ENCODE measurements at regions not wholly inside any gene's neighbourhood (a gene's known extent, or its start where the extent isn't known, plus 50 kb on each side); places are given as distances from the start of the nearest gene placed in this dataset.

DNA sequence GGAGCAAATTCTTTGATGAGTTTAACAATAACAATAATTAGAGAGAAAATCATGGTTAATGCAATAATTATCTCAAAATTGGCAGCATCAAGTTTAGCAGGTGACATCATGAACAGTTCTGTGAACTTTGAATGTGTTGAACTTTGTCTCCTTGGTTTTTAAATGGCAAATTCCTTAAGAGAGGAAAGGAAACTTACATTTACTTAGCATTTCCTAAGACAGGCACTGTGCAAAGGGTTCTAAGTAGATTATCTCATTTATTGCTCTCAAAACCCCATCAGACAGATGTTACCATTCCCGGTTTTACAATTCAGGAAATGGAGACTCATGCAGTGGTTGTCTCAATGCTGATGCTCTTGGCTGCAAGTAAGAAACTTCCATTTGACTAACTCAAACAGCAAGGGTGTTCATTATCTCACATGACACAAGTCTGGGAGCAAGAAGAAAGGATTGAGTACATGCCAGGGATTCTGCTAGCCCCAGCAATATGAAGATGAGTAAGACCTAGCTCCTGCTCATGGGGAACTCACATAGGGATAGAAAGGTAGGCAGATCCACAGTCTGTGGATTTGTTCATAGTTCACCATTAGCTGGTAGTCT is 81.3 kb upstream of the ITGA6 start:
- no peak for TF ChIP-seq EP300 (IDR thresholded peaks at IDR 0.05)
- TF ChIP-seq POLR2AphosphoS5 (IDR thresholded peaks at IDR 0.05) = no peak
- Histone ChIP-seq H3K9me3 (peaks cover 0 to 23% (median 12%) of the 10 kb centered on the region in 4 donors), H3K27ac (replicated peaks in 1 of 4) (no peak overlapping the region), H3K4me1 (peaks cover 0 to 4% (median 1%) of the 10 kb centered on the region in 4 donors), H3K27me3 (no peaks in the 10 kb centered on the region), H3K36me3 (no peaks in the 10 kb centered on the region), H3K4me3 (no peak overlapping the region)
- intact Hi-C loops (cut with DNase I) = no loop called here
- WGBS = 83% methylated on average over 1 of the region's 1 CpG
- DNase-seq (ENCODE audit: extremely low spot score) = no peak

DNA sequence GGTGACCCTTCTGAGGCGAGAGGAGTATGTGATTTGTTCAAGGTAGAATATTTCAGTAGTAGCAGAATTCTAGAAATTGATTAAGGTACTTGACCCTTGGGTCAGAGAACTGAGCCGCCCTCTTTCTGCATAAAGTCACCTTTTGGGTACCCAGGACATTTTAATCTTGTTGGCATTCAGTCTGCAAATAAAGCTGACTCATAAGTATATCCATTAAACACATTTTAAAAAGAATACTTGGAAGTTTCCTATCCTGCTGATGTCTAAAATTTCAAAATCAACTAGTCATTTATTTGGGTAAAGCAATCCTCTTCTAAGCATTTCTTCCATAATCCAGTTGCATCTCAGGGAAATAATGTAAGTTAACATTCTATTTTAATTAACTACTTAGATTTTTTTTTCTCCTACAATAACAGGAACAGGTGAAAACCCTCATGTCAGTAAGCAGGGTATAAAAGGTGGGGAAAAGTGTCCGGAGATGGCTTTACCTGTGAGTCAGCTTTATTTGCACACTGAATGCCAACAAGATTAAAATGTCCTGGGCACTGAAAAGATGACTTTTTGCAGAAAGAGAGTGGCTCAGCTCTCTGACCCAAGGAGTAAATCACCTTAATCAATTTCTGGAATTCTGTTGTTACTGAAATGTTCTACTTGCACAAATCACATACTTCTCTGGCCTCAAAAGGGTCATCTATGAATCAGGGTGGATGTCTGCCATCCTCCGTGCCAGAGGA is 78.7 kb upstream of the ITGA6 start:
- DNase-seq (ENCODE audit: extremely low spot score) = no peak
- H3K9me3 ChIP-seq = peaks cover 0 to 21% (median 12%) of the 10 kb centered on the region in 4 donors
- 77% methylated on average over 4 of the region's 4 CpGs for WGBS
- intact Hi-C loops (cut with DNase I) = no loop called here
- TF ChIP-seq, protein P1, sequence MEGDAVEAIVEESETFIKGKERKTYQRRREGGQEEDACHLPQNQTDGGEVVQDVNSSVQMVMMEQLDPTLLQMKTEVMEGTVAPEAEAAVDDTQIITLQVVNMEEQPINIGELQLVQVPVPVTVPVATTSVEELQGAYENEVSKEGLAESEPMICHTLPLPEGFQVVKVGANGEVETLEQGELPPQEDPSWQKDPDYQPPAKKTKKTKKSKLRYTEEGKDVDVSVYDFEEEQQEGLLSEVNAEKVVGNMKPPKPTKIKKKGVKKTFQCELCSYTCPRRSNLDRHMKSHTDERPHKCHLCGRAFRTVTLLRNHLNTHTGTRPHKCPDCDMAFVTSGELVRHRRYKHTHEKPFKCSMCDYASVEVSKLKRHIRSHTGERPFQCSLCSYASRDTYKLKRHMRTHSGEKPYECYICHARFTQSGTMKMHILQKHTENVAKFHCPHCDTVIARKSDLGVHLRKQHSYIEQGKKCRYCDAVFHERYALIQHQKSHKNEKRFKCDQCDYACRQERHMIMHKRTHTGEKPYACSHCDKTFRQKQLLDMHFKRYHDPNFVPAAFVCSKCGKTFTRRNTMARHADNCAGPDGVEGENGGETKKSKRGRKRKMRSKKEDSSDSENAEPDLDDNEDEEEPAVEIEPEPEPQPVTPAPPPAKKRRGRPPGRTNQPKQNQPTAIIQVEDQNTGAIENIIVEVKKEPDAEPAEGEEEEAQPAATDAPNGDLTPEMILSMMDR (IDR thresholded peaks at IDR 0.05) = no peak
- TF ChIP-seq EP300 (IDR thresholded peaks at IDR 0.05) (no peak), POLR2AphosphoS5 (IDR thresholded peaks at IDR 0.05) (no peak), POLR2A (IDR thresholded peaks at IDR 0.05; ENCODE audit: low read depth) (no peak)
- H3K36me3 ChIP-seq = no peaks in the 10 kb centered on the region
- H3K4me3 ChIP-seq = no peak overlapping the region
- H3K4me1 ChIP-seq = peaks cover 0 to 4% (median 0%) of the 10 kb centered on the region in 4 donors
- no peaks in the 10 kb centered on the region for H3K27me3 ChIP-seq
- H3K27ac ChIP-seq (replicated peaks in 1 of 4) = no peak overlapping the region

DNA sequence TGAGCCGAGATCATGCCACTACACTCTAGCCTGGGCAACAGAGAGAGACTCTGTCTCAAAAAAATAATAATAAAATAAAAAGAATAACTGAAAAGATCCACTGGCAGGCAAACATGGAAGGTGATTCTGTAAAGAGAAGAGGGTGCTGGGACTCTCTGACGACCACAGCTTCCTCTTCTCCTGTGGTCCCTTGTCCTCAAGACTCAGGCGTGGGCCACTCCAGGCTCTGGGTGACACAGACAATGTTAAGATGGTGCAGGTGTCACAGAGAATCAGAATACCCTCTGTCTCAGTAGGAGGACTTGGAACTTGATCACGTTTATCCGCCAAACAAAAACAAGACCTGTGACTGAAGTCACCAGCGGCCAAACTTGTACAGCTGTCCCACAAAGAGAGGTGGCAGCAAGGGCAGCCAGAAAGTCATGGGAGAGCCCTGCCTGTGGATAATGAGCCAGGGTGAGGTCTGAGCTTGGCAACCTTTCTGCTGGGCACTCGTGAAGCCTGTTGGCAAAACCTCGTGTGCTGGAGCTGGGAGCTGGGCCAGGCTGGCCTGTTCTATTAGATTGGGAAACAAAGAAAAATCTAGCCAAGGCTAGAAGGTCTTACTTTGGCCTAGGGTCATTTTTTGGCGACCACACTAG is 76.4 kb upstream of the ITGA6 start:
- 74% methylated on average over 9 of the region's 9 CpGs for WGBS

DNA sequence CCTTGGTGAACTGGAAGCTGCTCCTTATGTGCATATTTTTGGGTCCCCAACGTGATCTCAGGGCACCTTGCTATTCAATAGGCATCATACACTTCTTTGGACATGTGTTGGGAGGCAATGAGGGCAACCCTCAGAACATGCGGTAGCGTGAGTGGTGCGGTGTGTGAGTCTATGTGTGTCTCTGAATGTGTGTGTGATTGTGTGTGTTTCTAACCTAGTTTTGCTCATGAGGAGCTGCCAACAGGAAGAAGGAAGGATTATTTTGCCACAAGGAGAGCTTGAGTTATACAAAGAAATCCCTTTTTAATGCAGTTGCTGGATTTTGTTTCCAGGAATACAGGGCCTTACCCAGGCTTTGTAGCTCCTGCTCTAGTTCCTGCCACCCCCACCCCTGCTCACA is 75.8 kb upstream of the ITGA6 start:
- no peak overlapping the region for H3K27ac ChIP-seq (replicated peaks in 1 of 4)
- intact Hi-C loops (cut with DNase I) = no loop called here

More for the DNA sequence above, 76.4 kb upstream of the ITGA6 start:
- peaks cover 0 to 9% (median 4%) of the 10 kb centered on the region in 4 donors for H3K9me3 ChIP-seq
- TF ChIP-seq, protein P1 (IDR thresholded peaks at IDR 0.05) = no peak
- no peak for TF ChIP-seq EP300 (IDR thresholded peaks at IDR 0.05)
- no peak for TF ChIP-seq POLR2AphosphoS5 (IDR thresholded peaks at IDR 0.05)
- no peak for TF ChIP-seq POLR2A (IDR thresholded peaks at IDR 0.05; ENCODE audit: low read depth)
- no peak for DNase-seq (ENCODE audit: extremely low spot score)
- no peaks in the 10 kb centered on the region for H3K27me3 ChIP-seq
- H3K4me1 ChIP-seq = peaks cover 0 to 4% (median 0%) of the 10 kb centered on the region in 4 donors
- intact Hi-C loops (cut with DNase I) = no loop called here
- no peak overlapping the region for H3K4me3 ChIP-seq
- H3K36me3 ChIP-seq = no peaks in the 10 kb centered on the region
- H3K27ac ChIP-seq (replicated peaks in 1 of 4) = no peak overlapping the region

More for the DNA sequence above, 75.8 kb upstream of the ITGA6 start:
- Histone ChIP-seq H3K4me3 (no peak overlapping the region), H3K36me3 (no peaks in the 10 kb centered on the region), H3K27me3 (no peaks in the 10 kb centered on the region), H3K4me1 (peaks cover 0 to 4% (median 0%) of the 10 kb centered on the region in 4 donors), H3K9me3 (peaks cover 0 to 9% (median 4%) of the 10 kb centered on the region in 4 donors)
- no peak for DNase-seq (ENCODE audit: extremely low spot score)
- TF ChIP-seq POLR2AphosphoS5 (IDR thresholded peaks at IDR 0.05) (no peak), EP300 (IDR thresholded peaks at IDR 0.05) (no peak), POLR2A (IDR thresholded peaks at IDR 0.05; ENCODE audit: low read depth) (no peak)
- TF ChIP-seq, protein P1 (IDR thresholded peaks at IDR 0.05) = no peak
- WGBS = 88% methylated on average over 4 of the region's 4 CpGs
